ENCODE measurements at regions not wholly inside any gene's neighbourhood (a gene's known extent, or its start where the extent isn't known, plus 50 kb on each side); places are given as distances from the start of the nearest gene placed in this dataset.

DNA sequence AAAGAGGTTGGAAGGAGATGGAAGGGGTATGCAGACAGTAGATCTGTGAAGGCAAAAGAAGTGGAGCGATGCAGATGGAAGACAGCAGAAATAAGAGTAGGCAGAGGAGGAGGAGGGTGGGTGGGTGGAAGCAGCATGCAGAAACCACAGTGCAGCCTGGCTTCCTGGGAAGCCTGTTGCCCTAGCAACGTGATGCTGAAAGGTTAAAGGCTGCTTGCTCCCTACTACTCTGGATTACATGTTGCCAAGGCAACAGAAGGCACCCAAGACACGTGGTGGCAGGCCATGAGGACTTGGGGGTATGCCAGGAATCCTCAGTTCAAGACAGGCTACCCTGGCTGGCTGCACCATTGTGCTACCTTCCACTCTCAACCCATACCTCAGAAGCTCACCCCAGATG lies 129.6 kb downstream of the GRIN2B start:
- TF ChIP-seq IKZF2 (IDR thresholded peaks at IDR 0.05) (no peak), ASH2L (IDR thresholded peaks at IDR 0.05; ENCODE audit: borderline replicate concordance, low read depth) (no peak), CBX3 (IDR thresholded peaks at IDR 0.05; ENCODE audit: borderline replicate concordance, low read depth) (no peak), POLR2AphosphoS2 (IDR thresholded peaks at IDR 0.05; ENCODE audit: low read depth, low read length) (no peak), FOS (IDR thresholded peaks at IDR 0.05; ENCODE audit: borderline replicate concordance, extremely low read depth, insufficient read length) (no peak), KDM1A (IDR thresholded peaks at IDR 0.05; ENCODE audit: borderline replicate concordance) (no peak), NBN (IDR thresholded peaks at IDR 0.05) (no peak), SREBF2 (IDR thresholded peaks at IDR 0.05; ENCODE audit: low read length) (no peak), MYB (IDR thresholded peaks at IDR 0.05; ENCODE audit: borderline replicate concordance, low read depth, low read length) (no peak), HDAC2 (IDR thresholded peaks at IDR 0.05) (no peak), POLR2AphosphoS5 (IDR thresholded peaks at IDR 0.05; ENCODE audit: low read length) (no peak)
- TF ChIP-seq, protein P1, sequence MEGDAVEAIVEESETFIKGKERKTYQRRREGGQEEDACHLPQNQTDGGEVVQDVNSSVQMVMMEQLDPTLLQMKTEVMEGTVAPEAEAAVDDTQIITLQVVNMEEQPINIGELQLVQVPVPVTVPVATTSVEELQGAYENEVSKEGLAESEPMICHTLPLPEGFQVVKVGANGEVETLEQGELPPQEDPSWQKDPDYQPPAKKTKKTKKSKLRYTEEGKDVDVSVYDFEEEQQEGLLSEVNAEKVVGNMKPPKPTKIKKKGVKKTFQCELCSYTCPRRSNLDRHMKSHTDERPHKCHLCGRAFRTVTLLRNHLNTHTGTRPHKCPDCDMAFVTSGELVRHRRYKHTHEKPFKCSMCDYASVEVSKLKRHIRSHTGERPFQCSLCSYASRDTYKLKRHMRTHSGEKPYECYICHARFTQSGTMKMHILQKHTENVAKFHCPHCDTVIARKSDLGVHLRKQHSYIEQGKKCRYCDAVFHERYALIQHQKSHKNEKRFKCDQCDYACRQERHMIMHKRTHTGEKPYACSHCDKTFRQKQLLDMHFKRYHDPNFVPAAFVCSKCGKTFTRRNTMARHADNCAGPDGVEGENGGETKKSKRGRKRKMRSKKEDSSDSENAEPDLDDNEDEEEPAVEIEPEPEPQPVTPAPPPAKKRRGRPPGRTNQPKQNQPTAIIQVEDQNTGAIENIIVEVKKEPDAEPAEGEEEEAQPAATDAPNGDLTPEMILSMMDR (IDR thresholded peaks at IDR 0.05 in 2 of 3, conservative IDR thresholded peaks at IDR 0.05 in 1 of 3; ENCODE audit: control insufficient read depth in 2 of 3, extremely low read depth in 1 of 3, insufficient read depth in 1 of 3, low read depth in 3 of 3, low read length in 3 of 3): no peak
- TF ChIP-seq, protein P2, sequence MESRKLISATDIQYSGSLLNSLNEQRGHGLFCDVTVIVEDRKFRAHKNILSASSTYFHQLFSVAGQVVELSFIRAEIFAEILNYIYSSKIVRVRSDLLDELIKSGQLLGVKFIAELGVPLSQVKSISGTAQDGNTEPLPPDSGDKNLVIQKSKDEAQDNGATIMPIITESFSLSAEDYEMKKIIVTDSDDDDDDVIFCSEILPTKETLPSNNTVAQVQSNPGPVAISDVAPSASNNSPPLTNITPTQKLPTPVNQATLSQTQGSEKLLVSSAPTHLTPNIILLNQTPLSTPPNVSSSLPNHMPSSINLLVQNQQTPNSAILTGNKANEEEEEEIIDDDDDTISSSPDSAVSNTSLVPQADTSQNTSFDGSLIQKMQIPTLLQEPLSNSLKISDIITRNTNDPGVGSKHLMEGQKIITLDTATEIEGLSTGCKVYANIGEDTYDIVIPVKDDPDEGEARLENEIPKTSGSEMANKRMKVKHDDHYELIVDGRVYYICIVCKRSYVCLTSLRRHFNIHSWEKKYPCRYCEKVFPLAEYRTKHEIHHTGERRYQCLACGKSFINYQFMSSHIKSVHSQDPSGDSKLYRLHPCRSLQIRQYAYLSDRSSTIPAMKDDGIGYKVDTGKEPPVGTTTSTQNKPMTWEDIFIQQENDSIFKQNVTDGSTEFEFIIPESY (IDR thresholded peaks at IDR 0.05): no peak

All from GM12878 (cell line).